GM12878 (cell line): ENCODE measurements at regions not wholly inside any gene's neighbourhood (a gene's known extent, or its start where the extent isn't known, plus 50 kb on each side); places are given as distances from the start of the nearest gene placed in this dataset.

Source experiments
- ATAC-seq: fragments of 200-7000 bp; cut with Tn5 transposase; 3 replicates; pipeline ENCODE4 v1.9.1; 2020; ENCODE audit warnings: mild to moderate bottlenecking, moderate library complexity
- BruUV-seq: library from RNA; stranded (reverse); fragments of 400-500 nt; replicated peaks from 2 replicates; lab custom pipeline; 2021; lab: Mats Ljungman, UMichigan
- CTCF ChIA-PET: fragments of 300-600 bp; sonication (Branson Sonifier 250); formaldehyde crosslinking; extraction: SDS; loops from one replicate; lab custom pipeline; 2021; ENCODE audit warnings: inconsistent platforms; lab: Yijun Ruan, JAX
- POLR2A ChIA-PET: fragments of 350-600 bp; formaldehyde crosslinking; extraction: SDS; loops from one replicate; lab custom pipeline; 2021; ENCODE audit warnings: inconsistent platforms; lab: Charles Lee
- RAD21 ChIA-PET: fragments of 300-600 bp; sonication (Branson Sonifier 250); formaldehyde crosslinking; loops from one replicate; lab custom pipeline; 2023; ENCODE audit warnings: antibody characterized with exemption; ENCODE audit not compliant: unreplicated experiment; lab: Charles Lee
- SMC1A ChIA-PET: fragments of 300-600 bp; sonication (Branson Sonifier 250); formaldehyde crosslinking; loops from one replicate; lab custom pipeline; 2023; ENCODE audit not compliant: unreplicated experiment, uncharacterized antibody; lab: Charles Lee
- DNase-seq: peaks from one replicate; pipeline ENCODE4 v3.0.0-alpha.2; 2011; ENCODE audit warnings: low read depth, low spot score
- FAIRE-seq: peaks from 3 replicates; lab custom pipeline; 2011; peaks lifted over from hg19 to GRCh38; lab: Jason Lieb, UNC
- H2AFZ ChIP-seq: 2 replicates; pipeline ENCODE4 v1.6.0; 2011; ENCODE audit warnings: low read depth, low read length, control low read depth; ENCODE audit not compliant: control insufficient read depth
- H3K27ac ChIP-seq: 2 replicates; pipeline ENCODE4 v1.5.1; 2011; ENCODE audit warnings: control low read depth; ENCODE audit not compliant: control insufficient read depth, insufficient read depth
- H3K27me3 ChIP-seq, 2 experiments: replicated peaks in 1 of 2; 2 replicates each; pipeline versions ENCODE4 v1.6.0 to v1.6.1; 2011; ENCODE audit warnings: low read length in 1 of 2; ENCODE audit not compliant: control insufficient read depth in 2 of 2, insufficient read depth in 2 of 2
- H3K36me3 ChIP-seq, 2 experiments: 2 replicates each; pipeline ENCODE4 v1.5.1; 2011; ENCODE audit warnings: low read length in 1 of 2; ENCODE audit not compliant: control insufficient read depth in 2 of 2, insufficient read depth in 2 of 2
- H3K4me1 ChIP-seq: 2 replicates; pipeline ENCODE4 v1.6.1; 2011; ENCODE audit warnings: mild to moderate bottlenecking, low read length, moderate library complexity, mixed read lengths; ENCODE audit not compliant: control insufficient read depth, insufficient read depth
- H3K4me2 ChIP-seq: 2 replicates; pipeline ENCODE4 v1.6.0; 2011; ENCODE audit warnings: control low read depth; ENCODE audit not compliant: control insufficient read depth, insufficient read depth
- H3K4me3 ChIP-seq: fragments of 200-600 bp; sonication (generic); 2 replicates; pipeline ENCODE4 v1.5.1; 2016
- H3K79me2 ChIP-seq: 2 replicates; pipeline ENCODE4 v1.6.0; 2011; ENCODE audit warnings: low read length; ENCODE audit not compliant: control insufficient read depth, insufficient read depth
- H3K9ac ChIP-seq: 2 replicates; pipeline ENCODE4 v1.8.0; 2011; ENCODE audit warnings: low read length, control low read depth, mixed read lengths; ENCODE audit not compliant: control insufficient read depth, insufficient read depth
- H3K9me3 ChIP-seq: replicated peaks from 3 replicates; pipeline ENCODE4 v1.5.1; 2011; ENCODE audit warnings: mild to moderate bottlenecking, low read length; ENCODE audit not compliant: control insufficient read depth, insufficient read depth
- H4K20me1 ChIP-seq: 2 replicates; pipeline ENCODE4 v1.6.0; 2011; ENCODE audit not compliant: control insufficient read depth, insufficient read depth
- BRCA1 ChIP-seq: IDR thresholded peaks from 2 replicates; pipeline ENCODE4 v1.6.1; 2011; ENCODE audit warnings: low read depth, low read length, improper control_type of control experiment
- CBFB ChIP-seq: IDR thresholded peaks from 2 replicates; pipeline ENCODE4 v1.6.1; 2016; ENCODE audit warnings: antibody characterized with exemption, low read depth
- DPF2 ChIP-seq: fragments of 450-650 bp; IDR thresholded peaks from 2 replicates; pipeline ENCODE4 v1.6.1; 2017; ENCODE audit warnings: mild to moderate bottlenecking
- EP300 ChIP-seq, 2 experiments: fragments of 150-350 bp in 1 of 2; IDR thresholded peaks; 2 replicates each; pipeline ENCODE4 v1.6.1; 2011 to 2012; ENCODE audit warnings: low read depth in 2 of 2, low read length in 2 of 2, borderline replicate concordance in 1 of 2, improper control_type of control experiment in 1 of 2, inconsistent platforms in 1 of 2; ENCODE audit not compliant: control insufficient read depth in 1 of 2
- FOS ChIP-seq: IDR thresholded peaks from 3 replicates; pipeline ENCODE4 v1.6.1; 2011; ENCODE audit warnings: borderline replicate concordance; ENCODE audit not compliant: insufficient read length; ENCODE audit errors: extremely low read depth
- HDGF ChIP-seq: fragments of 450-650 bp; IDR thresholded peaks from 2 replicates; pipeline ENCODE4 v1.6.1; 2016; ENCODE audit warnings: antibody characterized with exemption
- JUND ChIP-seq: IDR thresholded peaks from 2 replicates; pipeline ENCODE4 v1.6.1; 2012; ENCODE audit warnings: low read depth, mild to moderate bottlenecking, low read length, improper control_type of control experiment, moderate library complexity
- MLLT1 ChIP-seq: fragments of 450-650 bp; IDR thresholded peaks from 2 replicates; pipeline ENCODE4 v1.6.1; 2016; ENCODE audit warnings: mild to moderate bottlenecking
- NFIC ChIP-seq: IDR thresholded peaks from 2 replicates; pipeline ENCODE4 v1.6.1; 2012; ENCODE audit warnings: low read depth, mild to moderate bottlenecking, inconsistent platforms, low read length, moderate library complexity
- POLR2AphosphoS5 ChIP-seq: IDR thresholded peaks from 2 replicates; pipeline ENCODE4 v1.6.1; 2011; ENCODE audit warnings: mild to moderate bottlenecking, low read length, inconsistent platforms
- RAD21 ChIP-seq: IDR thresholded peaks from 2 replicates; pipeline ENCODE4 v1.6.1; 2011; ENCODE audit warnings: mild to moderate bottlenecking, low read depth, low read length, moderate library complexity; ENCODE audit not compliant: insufficient read depth
- TCF7 ChIP-seq: IDR thresholded peaks from 2 replicates; pipeline ENCODE4 v1.6.1; 2014; ENCODE audit warnings: antibody characterized with exemption, borderline replicate concordance
- ZSCAN29 ChIP-seq: fragments of 450-650 bp; IDR thresholded peaks from 2 replicates; pipeline ENCODE4 v1.6.1; 2017; ENCODE audit warnings: mild to moderate bottlenecking, moderate library complexity
- WGBS: methylation state at CpG from one replicate; pipeline ENCODE4 v1.1.6; 2016; ENCODE audit warnings: low lambda C conversion rate; ENCODE audit not compliant: insufficient replicate concordance, insufficient coverage; ENCODE audit errors: missing lambda C conversion rate; 5-methylcytosine and 5-hydroxymethylcytosine counted together
- in situ Hi-C: fragments of 300-500 bp; cut with MboI; formaldehyde crosslinking; loops from 9 replicates; pipeline ENCODE4 v1.14.3; 2018; ENCODE audit warnings: mixed read lengths
- intact Hi-C: fragments of 100-400 bp; cut with micrococcal nuclease; formaldehyde crosslinking; loops from one replicate; pipeline ENCODE4 v1.14.2; 2022; ENCODE audit not compliant: unreplicated experiment
- TF ChIP-seq, protein P1 (sequence below): IDR thresholded peaks from 2 replicates; pipeline ENCODE4 v1.6.1; 2011; ENCODE audit warnings: mild to moderate bottlenecking, low read depth, low read length, moderate library complexity; ENCODE audit not compliant: insufficient replicate concordance
- TF ChIP-seq, protein P2 (sequence below): fragments of 450-650 bp; formaldehyde crosslinking; IDR thresholded peaks from 2 replicates; pipeline ENCODE4 v1.5.0; 2022; ENCODE audit warnings: mild to moderate bottlenecking, missing genetic modification characterization

DNA sequence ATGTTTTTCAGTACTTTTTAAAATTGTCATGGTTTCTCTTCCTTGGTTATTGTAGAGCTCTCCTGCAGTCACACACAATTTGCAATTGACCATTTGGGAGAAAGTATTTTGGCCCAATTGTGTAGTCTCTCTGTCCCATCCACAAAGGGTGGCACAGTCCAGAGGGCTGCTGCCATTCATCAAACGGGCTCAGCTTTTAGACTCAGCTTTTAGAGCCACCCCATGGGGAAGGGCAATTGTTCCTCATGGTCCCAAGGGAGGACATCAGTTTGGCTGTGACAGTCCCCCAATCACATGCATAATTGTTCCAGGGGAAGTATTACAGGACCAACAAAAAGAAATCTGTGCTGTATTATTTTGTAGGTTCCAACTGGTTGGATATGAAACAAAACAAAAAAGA lies 207.6 kb downstream of the ZNF462 start (continued):
- TF ChIP-seq BRCA1, result no peak
- TF ChIP-seq JUND, result no peak
- TF ChIP-seq, protein P1, sequence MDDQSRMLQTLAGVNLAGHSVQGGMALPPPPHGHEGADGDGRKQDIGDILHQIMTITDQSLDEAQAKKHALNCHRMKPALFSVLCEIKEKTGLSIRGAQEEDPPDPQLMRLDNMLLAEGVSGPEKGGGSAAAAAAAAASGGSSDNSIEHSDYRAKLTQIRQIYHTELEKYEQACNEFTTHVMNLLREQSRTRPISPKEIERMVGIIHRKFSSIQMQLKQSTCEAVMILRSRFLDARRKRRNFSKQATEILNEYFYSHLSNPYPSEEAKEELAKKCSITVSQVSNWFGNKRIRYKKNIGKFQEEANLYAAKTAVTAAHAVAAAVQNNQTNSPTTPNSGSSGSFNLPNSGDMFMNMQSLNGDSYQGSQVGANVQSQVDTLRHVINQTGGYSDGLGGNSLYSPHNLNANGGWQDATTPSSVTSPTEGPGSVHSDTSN, result no peak
- no peak for TF ChIP-seq ZSCAN29
- TF ChIP-seq, protein P2, sequence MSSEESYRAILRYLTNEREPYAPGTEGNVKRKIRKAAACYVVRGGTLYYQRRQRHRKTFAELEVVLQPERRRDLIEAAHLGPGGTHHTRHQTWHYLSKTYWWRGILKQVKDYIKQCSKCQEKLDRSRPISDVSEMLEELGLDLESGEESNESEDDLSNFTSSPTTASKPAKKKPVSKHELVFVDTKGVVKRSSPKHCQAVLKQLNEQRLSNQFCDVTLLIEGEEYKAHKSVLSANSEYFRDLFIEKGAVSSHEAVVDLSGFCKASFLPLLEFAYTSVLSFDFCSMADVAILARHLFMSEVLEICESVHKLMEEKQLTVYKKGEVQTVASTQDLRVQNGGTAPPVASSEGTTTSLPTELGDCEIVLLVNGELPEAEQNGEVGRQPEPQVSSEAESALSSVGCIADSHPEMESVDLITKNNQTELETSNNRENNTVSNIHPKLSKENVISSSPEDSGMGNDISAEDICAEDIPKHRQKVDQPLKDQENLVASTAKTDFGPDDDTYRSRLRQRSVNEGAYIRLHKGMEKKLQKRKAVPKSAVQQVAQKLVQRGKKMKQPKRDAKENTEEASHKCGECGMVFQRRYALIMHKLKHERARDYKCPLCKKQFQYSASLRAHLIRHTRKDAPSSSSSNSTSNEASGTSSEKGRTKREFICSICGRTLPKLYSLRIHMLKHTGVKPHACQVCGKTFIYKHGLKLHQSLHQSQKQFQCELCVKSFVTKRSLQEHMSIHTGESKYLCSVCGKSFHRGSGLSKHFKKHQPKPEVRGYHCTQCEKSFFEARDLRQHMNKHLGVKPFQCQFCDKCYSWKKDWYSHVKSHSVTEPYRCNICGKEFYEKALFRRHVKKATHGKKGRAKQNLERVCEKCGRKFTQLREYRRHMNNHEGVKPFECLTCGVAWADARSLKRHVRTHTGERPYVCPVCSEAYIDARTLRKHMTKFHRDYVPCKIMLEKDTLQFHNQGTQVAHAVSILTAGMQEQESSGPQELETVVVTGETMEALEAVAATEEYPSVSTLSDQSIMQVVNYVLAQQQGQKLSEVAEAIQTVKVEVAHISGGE (CRISPR knock-in tag), result no peak
- TF ChIP-seq POLR2AphosphoS5, result no peak
- no peak for TF ChIP-seq EP300 (IDR thresholded peaks at IDR 0.05; ENCODE audit: borderline replicate concordance in 1 of 2, control insufficient read depth in 1 of 2, low read depth in 2 of 2, low read length in 2 of 2)

GRCh38 chr9:107078061-107078460 lies 205.0 kb upstream of the RAD23B start:
- WGBS, result 0% methylated on average over 1 of the region's 1 CpG
- H3K27ac ChIP-seq, result no peak overlapping the region
- ChIA-PET SMC1A (interaction anchor here (0.9 kb wide), 1 partner anchor 23 kb away, joined by 3 read pairs; no protein-coding TSS in a partner anchor), RAD21 (no interaction called here), CTCF (no interaction called here), POLR2A (no interaction called here)
- BruUV-seq, result no TSS peak
- ATAC-seq (no peak), FAIRE-seq (no peak), DNase-seq (no peak)
- no peaks in the 10 kb centered on the region for H3K79me2 ChIP-seq
- H3K9ac ChIP-seq, result no peak overlapping the region
- no peaks in the 10 kb centered on the region for H4K20me1 ChIP-seq
- H3K4me3 ChIP-seq, result no peak overlapping the region
- no peaks in the 10 kb centered on the region for H3K4me1 ChIP-seq
- no peaks in the 10 kb centered on the region; the same call in 2 of the 3 replicates for H3K9me3 ChIP-seq
- H3K36me3 ChIP-seq, result no peaks in the 10 kb centered on the region
- H3K4me2 ChIP-seq, result no peak overlapping the region
- in situ Hi-C loops, result no loop called here
- intact Hi-C loops, result no loop called here
- no peaks in the 10 kb centered on the region for H3K27me3 ChIP-seq
- no peak overlapping the region for H2AFZ ChIP-seq
- TF ChIP-seq DPF2 (no peak), POLR2AphosphoS5 (no peak), TCF7 (no peak), NFIC (no peak), MLLT1 (no peak), FOS (no peak), HDGF (no peak), JUND (no peak), RAD21 (no peak), CBFB (no peak)
